Upper lobe of left lung (tissue), 6 donors: ENCODE measurements at regions not wholly inside any gene's neighbourhood (a gene's known extent, or its start where the extent isn't known, plus 50 kb on each side); places are given as distances from the start of the nearest gene placed in this dataset.
A peak's percentile ranks its signal among the peaks of the same experiment; 100 is the strongest.

ENCODE experiments used
- ATAC-seq, 2 donors: fragments of 200-7000 bp; cut with Tn5 transposase; one replicate each; pipeline ENCODE4 v1.9.1; 2022; ENCODE audit warnings: mild to moderate bottlenecking in 2 of 2, moderate library complexity in 2 of 2; ENCODE audit not compliant: low FRiP score in 2 of 2
- DNase-seq, 2 donors: peaks; one replicate each; pipeline ENCODE4 v3.0.0-alpha.2; 2019 to 2020
- H3K27ac ChIP-seq, 4 donors: fragments of 200-600 bp; sonication (generic); one replicate each; pipeline ENCODE4 v1.5.1; 2016 to 2019
- H3K27me3 ChIP-seq, 4 donors: fragments of 200-600 bp; sonication (generic); one replicate each; pipeline ENCODE4 v1.5.1; 2017 to 2019
- H3K36me3 ChIP-seq, 4 donors: fragments of 200-600 bp; sonication (generic); one replicate each; pipeline ENCODE4 v1.5.1; 2016 to 2019
- H3K4me1 ChIP-seq, 4 donors: fragments of 200-600 bp; sonication (generic); one replicate each; pipeline ENCODE4 v1.5.1; 2018 to 2019
- H3K4me3 ChIP-seq, 4 donors: fragments of 200-600 bp; sonication (generic); one replicate each; pipeline ENCODE4 v1.5.1; 2017 to 2019; ENCODE audit warnings: mild to moderate bottlenecking in 2 of 4, moderate library complexity in 1 of 4
- H3K9me3 ChIP-seq, 4 donors: fragments of 200-600 bp; sonication (generic); one replicate each; pipeline ENCODE4 v1.5.1; 2018 to 2019
- EP300 ChIP-seq, 4 donors: sonication (generic); formaldehyde crosslinking; IDR thresholded peaks; one replicate each; pipeline ENCODE4 v1.5.1; 2017; ENCODE audit warnings: antibody characterized with exemption in 4 of 4, control low read depth in 2 of 4
- POLR2A ChIP-seq, 4 donors: fragments of 450-650 bp; IDR thresholded peaks; one replicate each; pipeline ENCODE4 v1.5.1; 2016 to 2017; ENCODE audit warnings: antibody characterized with exemption in 4 of 4, mild to moderate bottlenecking in 2 of 4
- POLR2AphosphoS5 ChIP-seq, 2 donors: sonication (generic); formaldehyde crosslinking; IDR thresholded peaks; one replicate each; pipeline ENCODE4 v1.5.1; 2017; ENCODE audit warnings: antibody characterized with exemption in 2 of 2
- WGBS, 2 donors: methylation state at CpG; one replicate each; pipeline ENCODE4 v1.1.5; 2017 to 2018; 5-methylcytosine and 5-hydroxymethylcytosine counted together
- TF ChIP-seq, protein P1 (sequence below), 6 experiments: fragments of 450-650 bp in 4 of 6; fragments of 200-600 bp in 2 of 6; sonication (generic) in 2 of 6; IDR thresholded peaks; one replicate each; pipeline ENCODE4 v1.5.1; 2016 to 2019; ENCODE audit warnings: antibody characterized with exemption in 6 of 6
- donor health status: DM: no; HTN: no; CAD: no; lungs with moderate emphysema.
- donor health status: DM: no; HTN: yes; CAD: no; lungs with severe emphysema.

- ATAC-seq (peak; percentile 23 to 27), DNase-seq (no peak)
- Histone ChIP-seq H3K4me3 (no peak overlapping the region), H3K27ac (no peak overlapping the region), H3K9me3 (no peaks in the 10 kb centered on the region), H3K36me3 (no peaks in the 10 kb centered on the region), H3K4me1 (no peaks in the 10 kb centered on the region), H3K27me3 (no peaks in the 10 kb centered on the region)
- TF ChIP-seq, protein P1, sequence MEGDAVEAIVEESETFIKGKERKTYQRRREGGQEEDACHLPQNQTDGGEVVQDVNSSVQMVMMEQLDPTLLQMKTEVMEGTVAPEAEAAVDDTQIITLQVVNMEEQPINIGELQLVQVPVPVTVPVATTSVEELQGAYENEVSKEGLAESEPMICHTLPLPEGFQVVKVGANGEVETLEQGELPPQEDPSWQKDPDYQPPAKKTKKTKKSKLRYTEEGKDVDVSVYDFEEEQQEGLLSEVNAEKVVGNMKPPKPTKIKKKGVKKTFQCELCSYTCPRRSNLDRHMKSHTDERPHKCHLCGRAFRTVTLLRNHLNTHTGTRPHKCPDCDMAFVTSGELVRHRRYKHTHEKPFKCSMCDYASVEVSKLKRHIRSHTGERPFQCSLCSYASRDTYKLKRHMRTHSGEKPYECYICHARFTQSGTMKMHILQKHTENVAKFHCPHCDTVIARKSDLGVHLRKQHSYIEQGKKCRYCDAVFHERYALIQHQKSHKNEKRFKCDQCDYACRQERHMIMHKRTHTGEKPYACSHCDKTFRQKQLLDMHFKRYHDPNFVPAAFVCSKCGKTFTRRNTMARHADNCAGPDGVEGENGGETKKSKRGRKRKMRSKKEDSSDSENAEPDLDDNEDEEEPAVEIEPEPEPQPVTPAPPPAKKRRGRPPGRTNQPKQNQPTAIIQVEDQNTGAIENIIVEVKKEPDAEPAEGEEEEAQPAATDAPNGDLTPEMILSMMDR (IDR thresholded peaks at IDR 0.05), result no peak
- TF ChIP-seq POLR2AphosphoS5 (IDR thresholded peaks at IDR 0.05) (no peak), POLR2A (IDR thresholded peaks at IDR 0.05) (no peak), EP300 (IDR thresholded peaks at IDR 0.05) (no peak)
Observed at GRCh38 chr3:40713306-40713705, 188.5 kb downstream of the ZNF621 start.

GRCh38 chr3:40713795-40714194, 189.0 kb downstream of the ZNF621 start:
- Histone ChIP-seq H3K36me3 (no peaks in the 10 kb centered on the region), H3K4me1 (no peaks in the 10 kb centered on the region), H3K27me3 (no peaks in the 10 kb centered on the region), H3K9me3 (no peaks in the 10 kb centered on the region), H3K4me3 (no peak overlapping the region), H3K27ac (no peak overlapping the region)
- DNase-seq (no peak), ATAC-seq (no peak)
- 64 to 80% methylated on average over 6 of the region's 6 CpGs for whole genome bisulfite sequencing, 2 donors
- TF ChIP-seq EP300 (IDR thresholded peaks at IDR 0.05) (no peak), POLR2A (IDR thresholded peaks at IDR 0.05) (no peak)
- TF ChIP-seq, protein P1 (IDR thresholded peaks at IDR 0.05), result no peak

- H3K36me3 ChIP-seq, result no peaks in the 10 kb centered on the region
- TF ChIP-seq, protein P1 (IDR thresholded peaks at IDR 0.05), result no peak
- no peak for TF ChIP-seq EP300 (IDR thresholded peaks at IDR 0.05)
- no peak for TF ChIP-seq POLR2AphosphoS5 (IDR thresholded peaks at IDR 0.05)
- TF ChIP-seq POLR2A (IDR thresholded peaks at IDR 0.05), result no peak
- no peaks in the 10 kb centered on the region for H3K27me3 ChIP-seq
- peaks cover 0 to 4% (median 0%) of the 10 kb centered on the region in 4 donors for H3K4me1 ChIP-seq
- H3K9me3 ChIP-seq, result no peaks in the 10 kb centered on the region
- no peak overlapping the region for H3K27ac ChIP-seq
- ATAC-seq (peak in 1 of 2 donors; percentile 26), DNase-seq (no peak)
- no peak overlapping the region for H3K4me3 ChIP-seq
- 75 to 84% methylated on average over 10 of the region's 10 CpGs for WGBS, 2 donors
Observed at GRCh38 chr3:40714771-40715345, 190.1 kb downstream of the ZNF621 start.

DNA sequence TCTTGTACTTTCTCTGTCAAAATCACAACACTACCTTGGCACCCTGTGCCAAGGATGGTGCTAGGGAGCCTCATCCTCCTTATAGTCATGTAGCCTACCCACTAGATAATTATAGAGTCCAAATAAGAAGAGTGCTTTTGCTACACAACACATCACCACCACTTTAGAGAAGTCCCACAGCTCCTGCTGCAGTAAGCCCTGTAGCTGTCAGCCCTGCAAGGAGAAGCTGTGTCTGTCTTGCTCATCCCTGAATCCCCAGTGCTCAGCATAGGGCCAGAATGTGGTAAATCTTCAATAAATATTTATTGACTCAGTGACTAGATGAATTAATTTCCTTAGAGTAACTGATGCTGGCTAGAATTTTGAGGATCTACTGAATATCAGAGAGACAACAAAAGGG, 190.8 kb downstream of the ZNF621 start:
- ATAC-seq (no peak), DNase-seq (no peak)
- no peaks in the 10 kb centered on the region for H3K9me3 ChIP-seq
- H3K27ac ChIP-seq, result no peak overlapping the region
- no peak overlapping the region for H3K4me3 ChIP-seq
- no peaks in the 10 kb centered on the region for H3K27me3 ChIP-seq
- H3K36me3 ChIP-seq, result no peaks in the 10 kb centered on the region
- peaks cover 0 to 4% (median 0%) of the 10 kb centered on the region in 4 donors for H3K4me1 ChIP-seq
- TF ChIP-seq POLR2AphosphoS5 (IDR thresholded peaks at IDR 0.05), result no peak
- TF ChIP-seq, protein P1 (IDR thresholded peaks at IDR 0.05), result no peak
- no peak for TF ChIP-seq POLR2A (IDR thresholded peaks at IDR 0.05)
- TF ChIP-seq EP300 (IDR thresholded peaks at IDR 0.05), result no peak

DNA sequence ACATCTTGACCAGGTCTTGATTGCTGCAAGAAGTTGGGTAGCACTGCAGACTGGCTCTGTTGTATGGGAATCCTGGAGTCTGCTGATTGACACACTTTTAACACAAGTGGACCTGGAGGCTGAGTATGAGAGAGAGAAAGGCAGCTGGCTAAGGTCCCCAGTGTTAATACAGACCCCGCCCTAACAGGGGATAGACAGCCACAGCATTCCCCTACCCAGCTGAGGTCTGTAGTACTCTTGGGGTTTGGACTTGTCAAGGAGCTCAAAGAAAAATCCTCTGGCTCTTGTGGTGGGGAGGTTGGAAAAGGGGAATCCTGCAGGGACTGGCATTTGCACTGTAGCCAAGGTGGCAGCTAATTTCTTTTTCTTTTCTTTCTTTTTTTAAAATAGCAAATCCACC, 192.7 kb downstream of the ZNF621 start:
- DNase-seq (no peak), ATAC-seq (no peak)
- 91 to 92% methylated on average over 1 of the region's 1 CpG for WGBS, 2 donors
- peaks cover 0 to 4% (median 0%) of the 10 kb centered on the region in 4 donors for H3K4me1 ChIP-seq
- H3K9me3 ChIP-seq, result no peaks in the 10 kb centered on the region
- TF ChIP-seq EP300 (IDR thresholded peaks at IDR 0.05) (no peak), POLR2A (IDR thresholded peaks at IDR 0.05) (no peak), POLR2AphosphoS5 (IDR thresholded peaks at IDR 0.05) (no peak)
- TF ChIP-seq, protein P1 (IDR thresholded peaks at IDR 0.05), result no peak
- no peaks in the 10 kb centered on the region for H3K36me3 ChIP-seq
- H3K4me3 ChIP-seq, result no peak overlapping the region
- H3K27ac ChIP-seq, result no peak overlapping the region
- H3K27me3 ChIP-seq, result no peaks in the 10 kb centered on the region
